HG02571 (cell line): ENCODE measurements at regions not wholly inside any gene's neighbourhood (a gene's known extent, or its start where the extent isn't known, plus 50 kb on each side); places are given as distances from the start of the nearest gene placed in this dataset.

ENCODE experiments used
- ATAC-seq: cut with Tn5 transposase; IDR thresholded peaks from one replicate; pipeline ENCODE4 v1.9.1; 2021; ENCODE audit warnings: mild to moderate bottlenecking, moderate library complexity; ENCODE audit not compliant: unreplicated experiment

DNA sequence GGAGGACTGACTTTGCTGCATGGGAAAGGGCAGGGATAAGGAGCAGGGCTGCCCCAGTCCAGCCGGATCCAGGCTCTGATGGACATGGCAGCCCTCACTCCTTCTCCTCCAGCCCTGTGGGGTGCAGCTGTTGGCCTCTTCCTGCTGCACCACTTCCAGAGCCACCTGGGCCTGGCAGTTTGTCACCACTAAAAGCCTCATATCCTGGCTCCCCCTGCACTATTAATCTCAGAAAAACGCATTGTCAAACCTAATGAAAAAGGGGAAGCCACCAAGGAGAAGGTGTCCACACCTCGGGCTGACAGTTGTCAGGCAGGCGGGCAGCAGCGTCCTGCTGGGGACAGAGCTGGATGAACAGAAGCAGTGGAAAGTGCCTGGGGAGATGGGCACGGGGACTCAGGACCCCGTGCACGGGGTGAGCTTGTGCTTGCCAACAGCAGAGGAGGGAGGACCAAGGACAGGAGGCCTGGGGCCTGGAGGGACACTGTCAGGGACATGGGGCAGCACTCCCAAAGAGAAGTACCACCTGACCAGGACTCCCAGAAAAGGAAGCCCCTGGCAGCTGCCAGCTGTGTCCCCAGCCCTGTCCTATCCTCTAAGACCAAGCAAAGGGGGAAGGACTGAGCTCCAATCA, 151.1 kb upstream of the TSHZ3 start:
- no peak for ATAC-seq

DNA sequence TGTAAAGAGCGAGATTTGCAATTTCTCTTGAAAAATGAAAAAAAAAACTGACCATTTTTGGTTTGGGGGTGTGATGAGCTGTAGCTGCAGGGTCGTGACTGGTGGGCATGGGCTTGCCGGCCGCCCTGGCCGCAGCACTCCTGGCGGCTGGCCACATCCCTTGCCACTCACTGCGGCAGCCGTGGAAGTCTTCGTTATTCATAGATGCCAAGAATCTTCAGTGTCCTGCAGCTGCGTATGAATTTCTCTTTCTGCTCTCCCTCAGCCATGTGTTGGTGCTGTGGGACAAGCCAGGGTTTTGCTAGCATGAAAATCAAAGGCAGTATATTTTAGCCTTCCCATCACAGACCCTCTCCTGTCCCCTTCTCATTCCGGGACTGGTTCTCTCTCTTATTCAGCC, 151.7 kb upstream of the TSHZ3 start:
- ATAC-seq = no peak

DNA sequence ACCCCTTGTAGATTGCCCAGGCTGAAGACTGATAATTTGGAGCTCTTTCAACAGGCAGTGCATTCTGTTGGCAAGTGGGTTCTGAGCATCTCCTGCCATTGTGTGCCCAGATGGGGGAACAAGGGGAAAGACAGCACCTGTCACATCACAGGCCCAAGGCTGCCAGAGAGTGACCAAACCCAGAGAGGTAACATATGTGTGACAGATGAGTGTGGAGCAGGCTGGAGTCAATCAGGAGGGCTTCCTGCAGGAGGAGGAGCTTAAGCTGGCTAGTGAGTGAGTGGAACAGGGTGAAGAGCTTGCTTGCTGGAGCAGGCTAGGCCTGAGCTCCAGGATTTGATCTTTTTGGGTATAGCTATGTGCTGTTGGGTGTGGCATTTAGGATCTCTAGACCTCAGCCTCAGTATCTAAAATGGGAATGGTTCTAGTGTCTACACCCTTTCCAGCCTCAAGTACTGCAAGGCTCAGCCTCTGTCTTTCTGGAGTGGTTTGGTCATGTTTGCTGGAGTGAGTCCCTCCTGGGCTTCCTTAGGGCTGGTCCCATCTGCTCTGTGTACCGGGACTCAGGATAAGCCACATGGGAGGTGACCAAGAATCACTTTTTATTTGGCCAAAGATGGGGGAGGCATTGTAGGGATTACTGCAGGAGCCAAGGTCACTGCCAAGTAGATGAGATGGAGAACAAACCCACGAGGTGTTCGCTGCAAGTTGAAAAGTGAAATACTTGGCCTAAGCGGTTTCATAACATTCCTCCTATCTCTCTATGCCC, 152.4 kb upstream of the TSHZ3 start:
- no peak for ATAC-seq

DNA sequence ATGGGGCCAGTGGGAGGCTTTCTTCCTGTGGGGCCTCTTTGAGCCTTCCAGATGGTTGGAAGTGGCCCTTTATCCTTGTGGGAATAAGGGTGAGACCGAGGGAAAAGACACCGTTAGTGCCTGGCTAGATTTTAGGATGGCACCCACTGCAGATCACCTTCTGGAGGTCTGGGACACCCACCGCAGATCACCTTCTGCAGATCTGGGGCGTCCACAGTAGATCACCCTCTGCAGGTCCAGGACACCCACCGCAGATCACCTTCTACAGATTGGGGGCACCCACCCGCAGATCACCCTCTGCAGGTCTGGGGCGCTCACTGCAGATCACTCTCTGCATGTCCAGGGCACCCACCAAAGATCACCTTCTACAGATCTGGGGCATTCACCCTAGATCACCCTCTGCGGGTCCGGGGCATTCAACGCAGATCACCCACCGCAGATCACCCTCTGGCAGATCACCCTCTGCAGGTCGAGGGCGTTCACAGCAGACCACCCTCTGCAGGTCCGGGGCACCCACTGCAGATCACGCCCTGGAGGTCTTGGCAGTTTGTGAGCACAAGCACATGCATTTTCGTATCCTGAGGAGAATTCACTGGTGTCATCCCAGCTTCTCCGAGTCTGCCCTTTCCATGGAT, 153.4 kb upstream of the TSHZ3 start:
- ATAC-seq = no peak

DNA sequence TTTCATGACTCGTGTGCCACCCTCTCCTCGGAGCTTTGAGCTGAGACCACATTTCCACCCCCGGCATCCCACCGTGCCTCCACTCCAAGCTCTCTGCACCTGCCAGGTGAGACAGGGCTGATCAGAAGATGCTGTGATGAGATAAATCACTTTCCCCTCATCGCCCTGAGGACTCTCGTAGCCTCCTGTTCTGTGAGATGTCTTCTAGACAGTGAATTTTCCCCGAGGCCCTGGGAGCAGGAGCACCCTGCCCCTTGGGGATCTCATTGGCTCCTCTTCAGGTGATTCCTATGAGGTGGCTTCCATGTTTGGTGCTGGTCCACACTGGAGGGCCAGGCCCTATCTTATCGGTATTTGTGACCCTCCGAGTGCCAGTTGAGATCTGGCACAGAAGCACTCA, 154.0 kb upstream of the TSHZ3 start:
- no peak for ATAC-seq

DNA sequence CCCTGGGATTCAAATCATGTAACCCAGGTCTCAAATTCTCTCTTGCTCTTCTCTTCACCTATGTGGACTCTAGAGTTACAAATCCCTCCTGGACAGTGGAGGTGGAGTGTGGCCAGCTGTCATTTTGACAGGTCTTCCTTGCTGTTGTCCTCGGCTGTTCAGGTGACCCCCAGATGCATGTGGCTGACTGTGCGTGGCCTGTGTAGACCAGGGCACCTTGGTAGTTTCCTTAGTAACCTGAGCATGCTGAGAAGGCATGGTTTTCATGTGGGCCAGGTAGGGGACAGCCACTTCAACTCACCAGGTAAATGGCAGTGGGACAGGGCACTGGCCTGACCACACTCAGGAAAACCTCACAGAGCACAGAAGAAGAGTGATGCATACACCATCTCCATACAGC, 155.0 kb upstream of the TSHZ3 start:
- ATAC-seq = no peak

DNA sequence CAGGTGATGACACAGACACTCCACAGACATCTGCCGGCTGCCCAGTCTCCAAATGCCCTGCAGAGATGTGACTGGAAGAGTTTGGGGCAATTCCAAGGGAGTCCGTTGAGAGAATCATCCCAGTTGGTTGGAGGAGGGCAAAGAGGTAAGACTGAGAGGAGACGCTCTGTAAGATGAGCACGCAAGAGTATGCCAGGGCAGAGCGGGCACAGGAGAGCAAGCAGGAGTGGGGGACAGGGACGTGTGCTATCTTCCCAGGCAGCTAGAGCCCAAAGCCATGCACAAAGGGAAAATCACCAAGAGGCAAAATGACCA, 156.3 kb upstream of the TSHZ3 start:
- no peak for ATAC-seq

DNA sequence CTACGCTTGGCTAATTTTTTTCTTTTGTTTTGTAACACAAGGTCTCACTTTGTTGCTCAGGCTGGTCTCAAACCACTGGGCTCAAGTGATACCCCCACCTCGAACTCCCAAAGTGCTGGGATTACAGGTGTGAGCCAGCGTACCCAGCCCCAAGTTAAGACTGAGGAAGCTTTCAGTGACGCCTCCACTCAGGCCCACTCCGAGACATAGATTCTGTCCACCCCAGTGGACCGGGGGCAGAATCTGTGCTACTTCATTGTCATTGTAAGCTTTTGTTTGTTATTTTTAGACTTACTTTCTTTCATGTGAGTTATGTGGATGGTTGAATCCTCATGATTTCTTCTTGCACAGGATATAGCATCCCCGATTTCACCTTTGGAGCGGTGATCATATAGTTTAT, 156.9 kb upstream of the TSHZ3 start:
- no peak for ATAC-seq

DNA sequence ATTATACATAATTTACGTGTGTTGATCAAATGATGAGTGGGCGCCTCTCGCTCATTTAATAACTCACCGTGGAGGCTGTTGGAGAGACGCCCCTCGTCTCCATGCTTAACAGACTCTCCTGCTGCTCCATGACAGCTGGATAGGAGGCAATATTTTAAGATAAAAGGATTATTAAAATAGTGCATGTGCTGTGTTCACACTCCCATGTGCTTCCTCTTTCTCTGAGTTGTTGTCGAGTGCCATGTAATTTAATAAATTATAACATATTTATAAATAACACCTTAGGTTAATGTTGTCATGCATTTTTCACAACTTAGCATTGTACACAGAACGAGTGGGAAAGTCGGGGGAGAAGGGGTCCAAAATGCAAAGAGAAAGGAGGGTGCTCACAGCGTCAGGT, 161.4 kb upstream of the TSHZ3 start:
- ATAC-seq = no peak

DNA sequence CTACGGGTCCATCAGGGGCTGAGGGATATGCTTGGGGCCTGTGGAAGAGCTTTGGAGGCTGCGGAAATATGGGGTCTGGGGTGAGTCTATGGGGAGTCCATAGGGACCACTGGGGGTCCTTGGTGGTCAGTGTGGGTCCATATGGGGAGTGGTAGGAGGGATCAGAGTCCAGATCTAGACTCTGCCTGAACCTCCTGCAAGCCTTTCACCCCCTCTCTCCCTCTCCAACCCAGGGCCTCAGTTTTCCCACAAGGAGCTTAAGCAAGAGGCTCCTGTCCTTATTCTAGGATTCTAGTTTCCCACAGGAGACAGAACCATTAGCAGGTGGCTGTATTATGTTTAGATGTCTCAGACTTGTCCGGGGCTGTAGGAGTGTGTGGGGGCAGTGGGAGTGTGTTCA, 161.9 kb upstream of the TSHZ3 start:
- no peak for ATAC-seq

DNA sequence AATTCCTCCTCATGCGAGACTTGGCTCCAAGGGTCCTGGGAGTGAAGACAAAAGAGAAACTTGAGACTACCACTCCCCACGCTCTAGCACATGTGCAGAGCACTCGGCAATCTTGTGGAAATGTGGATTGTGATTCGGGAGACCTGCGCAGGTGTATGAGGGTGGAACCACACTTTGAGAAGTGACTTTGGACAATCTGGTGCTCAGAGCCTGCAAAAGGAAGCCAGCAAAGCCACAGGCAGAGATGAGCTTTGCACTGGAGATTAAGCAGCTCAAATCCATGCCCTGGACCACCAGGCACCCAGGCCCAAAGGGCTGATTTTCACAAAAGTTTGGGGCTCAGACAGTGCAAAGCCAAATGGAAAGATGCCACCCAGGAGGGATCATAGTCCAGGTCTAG, 162.5 kb upstream of the TSHZ3 start:
- ATAC-seq = no peak

DNA sequence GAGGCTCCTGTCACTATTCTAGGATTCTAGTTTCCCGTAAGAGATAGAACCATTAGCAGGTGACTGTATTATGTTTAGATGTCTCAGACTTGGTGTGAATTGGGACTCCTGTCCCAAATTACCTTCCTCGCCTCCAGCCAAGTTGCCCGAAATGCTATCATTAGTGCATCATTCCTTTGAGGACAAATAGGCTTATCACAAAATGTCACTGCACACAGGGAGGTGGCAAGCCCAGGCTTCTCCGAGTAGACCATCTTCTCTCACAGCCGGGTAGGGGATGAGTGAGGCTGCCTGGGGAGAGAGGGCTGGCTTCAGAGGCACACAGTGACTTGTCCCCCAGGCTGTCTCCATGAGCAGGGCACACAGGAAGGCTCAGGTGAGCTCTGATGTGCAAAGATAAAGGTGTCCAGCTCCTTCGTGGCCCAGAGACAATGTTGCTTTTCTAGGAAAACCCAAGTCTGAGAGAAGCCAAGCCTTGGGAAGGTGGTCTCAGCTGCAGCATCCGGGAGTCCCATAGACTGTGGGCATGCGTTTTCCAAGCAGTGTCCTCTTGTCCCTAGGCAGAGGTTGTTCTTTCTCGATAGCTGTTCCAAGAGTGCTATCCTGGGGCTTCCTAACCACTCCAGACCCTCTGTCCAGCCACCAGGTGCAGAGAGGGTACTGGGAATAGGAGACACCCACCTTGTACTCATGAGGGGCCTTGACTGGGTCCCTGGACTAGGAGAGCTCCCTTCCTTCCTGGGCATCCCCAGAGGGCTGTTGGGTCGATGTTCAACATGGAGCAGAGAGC, 163.1 kb upstream of the TSHZ3 start:
- ATAC-seq = no peak

DNA sequence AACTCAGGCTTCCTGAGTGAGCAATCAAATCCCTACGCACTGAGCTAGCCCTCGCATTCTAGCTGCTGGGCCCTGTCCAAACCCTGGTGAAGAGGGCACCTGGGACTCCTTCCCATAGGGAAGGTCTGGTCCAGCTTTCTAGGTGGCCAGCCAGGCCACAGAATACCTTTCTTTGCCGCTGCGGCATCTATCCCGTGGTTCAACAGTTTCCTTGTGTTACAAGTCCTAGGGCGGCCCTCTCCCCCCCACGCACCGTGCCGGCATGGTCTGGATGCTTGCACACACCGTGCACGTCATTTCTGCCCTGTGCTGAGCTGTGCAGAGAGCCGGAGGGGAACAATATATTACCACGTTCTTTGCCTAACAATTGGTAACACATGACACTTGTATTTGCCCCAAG, 164.6 kb upstream of the TSHZ3 start:
- no peak for ATAC-seq

DNA sequence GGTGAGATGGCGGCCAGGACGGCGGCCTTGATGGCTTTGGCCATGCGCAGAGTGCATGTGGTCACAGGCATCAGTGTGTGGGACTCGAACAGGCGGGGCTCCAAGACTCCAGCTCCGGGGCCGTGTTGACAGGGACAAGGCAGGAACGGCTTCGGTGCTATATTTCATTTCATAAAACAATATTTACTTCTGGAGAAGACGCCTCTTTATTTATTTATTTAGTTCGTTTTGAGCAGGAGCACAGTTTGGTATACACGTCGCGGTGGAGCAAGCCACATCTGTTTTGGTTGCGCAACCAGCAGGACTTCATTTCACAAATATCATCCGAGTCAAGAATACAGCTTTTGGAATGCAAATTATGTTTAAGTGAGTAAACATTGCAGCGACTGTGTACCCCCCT, 166.7 kb upstream of the TSHZ3 start:
- ATAC-seq = no peak

DNA sequence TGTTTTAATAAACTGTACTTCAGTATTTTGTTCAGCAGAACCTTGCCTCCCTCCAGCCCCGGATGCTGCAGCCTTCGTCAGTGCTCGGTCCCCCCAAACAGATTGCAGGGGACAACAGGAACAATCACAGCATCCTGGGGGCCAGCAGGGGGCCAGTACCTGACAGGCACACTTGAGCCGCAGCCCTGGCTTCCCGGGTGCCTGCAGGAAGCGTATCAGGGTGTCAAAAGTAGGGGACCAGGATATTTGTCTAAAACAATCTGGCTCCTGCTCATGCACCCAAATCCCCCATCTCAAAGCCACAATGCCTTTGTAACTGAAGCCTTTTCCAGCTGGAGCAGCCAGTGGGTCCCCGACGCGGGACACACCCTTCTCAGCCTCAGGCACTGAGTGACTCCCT, 167.5 kb upstream of the TSHZ3 start:
- ATAC-seq = no peak

DNA sequence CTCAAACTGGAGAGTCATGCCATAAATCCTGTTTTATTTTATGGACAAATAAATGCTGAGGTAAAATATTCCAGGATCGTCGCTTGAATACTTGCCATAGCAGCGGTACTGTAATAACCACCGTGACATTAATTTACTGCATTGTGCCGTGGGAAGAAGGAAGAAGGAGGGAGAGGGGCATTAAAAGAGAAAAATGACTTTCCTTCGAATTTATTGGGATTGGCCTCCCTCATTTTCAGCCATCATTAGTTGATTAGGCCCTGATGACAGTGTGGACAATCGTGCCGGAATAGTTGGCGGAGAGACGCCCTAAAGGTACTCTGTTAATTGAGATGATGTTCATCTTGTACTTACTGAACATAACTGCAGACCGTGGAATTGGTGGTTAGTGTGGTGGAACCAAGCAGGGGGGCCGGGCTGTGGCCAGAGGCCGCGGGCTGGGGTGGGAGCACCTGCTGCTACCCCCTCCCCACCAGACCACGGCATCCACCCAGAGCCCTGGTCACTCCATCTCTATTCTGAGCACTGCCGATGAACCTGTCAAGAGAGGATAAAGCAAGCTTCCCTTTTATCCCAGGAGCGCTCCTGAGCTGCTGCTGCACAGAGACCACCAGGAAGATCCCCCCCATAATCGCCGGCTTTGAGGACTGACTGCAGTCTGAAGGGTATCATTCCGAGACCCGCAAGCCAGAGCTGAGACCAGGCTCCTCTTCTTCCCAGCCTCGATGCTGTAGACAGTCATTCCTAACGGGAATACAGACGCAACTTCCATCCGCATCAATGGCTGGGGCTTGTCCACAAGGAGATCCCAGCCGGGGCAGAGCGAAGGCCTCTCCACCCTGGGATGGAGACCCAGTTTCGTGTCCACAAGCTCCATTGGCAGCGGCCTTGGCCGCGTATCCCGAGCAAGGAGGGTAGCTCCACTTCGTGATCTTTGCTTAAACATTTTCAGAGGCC, 168.3 kb upstream of the TSHZ3 start:
- no peak for ATAC-seq

DNA sequence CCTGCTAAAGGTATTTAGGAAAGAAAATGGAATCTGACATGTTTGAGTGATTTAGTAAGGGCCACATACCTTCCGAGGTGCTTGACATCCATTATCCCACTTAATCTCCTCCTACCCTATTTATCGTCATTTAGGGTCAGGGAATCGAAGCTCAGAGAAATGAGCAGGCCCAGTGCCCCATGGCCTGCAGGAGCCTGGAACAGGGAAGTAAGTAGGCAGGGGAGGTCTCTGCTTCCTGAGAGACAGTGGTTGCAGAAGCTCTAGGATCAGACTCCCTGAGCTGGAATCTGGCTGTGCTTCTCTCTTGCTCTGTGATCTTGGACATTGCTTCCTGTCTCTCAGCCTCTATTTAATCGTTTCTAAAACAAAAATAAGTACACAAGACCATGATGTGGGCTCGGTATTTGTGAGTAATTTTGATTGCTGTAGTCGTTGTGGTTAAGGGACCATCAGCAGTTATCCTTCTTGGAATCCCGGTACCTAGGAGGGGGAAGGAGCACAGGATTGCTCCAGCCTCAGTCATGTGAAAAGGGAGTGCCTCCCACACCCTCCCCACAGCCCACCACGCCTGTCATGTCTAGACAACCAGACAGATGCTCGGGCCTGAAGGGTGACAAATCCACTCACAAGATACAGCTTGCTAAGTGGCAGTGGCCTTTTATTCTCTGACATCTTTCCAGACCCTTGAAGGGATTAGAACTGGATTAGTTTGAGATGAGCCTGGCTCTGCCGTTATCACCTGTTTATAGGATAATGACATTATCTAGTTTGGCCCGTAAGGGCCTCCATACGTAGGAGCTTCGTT, 169.2 kb upstream of the TSHZ3 start:
- no peak for ATAC-seq

DNA sequence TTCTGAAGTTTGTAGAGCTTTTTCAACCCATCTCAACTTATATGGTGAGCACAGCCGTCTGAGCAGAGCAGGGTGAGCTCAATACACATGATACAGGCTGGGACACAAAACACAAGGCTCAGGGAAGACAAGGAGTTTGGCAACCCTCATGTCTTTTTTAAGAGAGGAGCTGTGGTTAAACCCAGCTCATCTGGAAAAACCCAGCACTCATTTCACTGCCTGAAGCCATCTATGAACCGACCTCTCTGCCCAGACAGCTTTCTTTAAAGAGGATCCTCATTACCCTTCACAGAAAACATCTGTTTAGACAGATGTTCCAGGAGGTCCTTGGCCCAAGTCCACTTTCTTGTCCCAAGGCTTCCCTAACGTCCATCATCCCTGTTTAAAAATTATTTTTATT, 170.0 kb upstream of the TSHZ3 start:
- no peak for ATAC-seq

DNA sequence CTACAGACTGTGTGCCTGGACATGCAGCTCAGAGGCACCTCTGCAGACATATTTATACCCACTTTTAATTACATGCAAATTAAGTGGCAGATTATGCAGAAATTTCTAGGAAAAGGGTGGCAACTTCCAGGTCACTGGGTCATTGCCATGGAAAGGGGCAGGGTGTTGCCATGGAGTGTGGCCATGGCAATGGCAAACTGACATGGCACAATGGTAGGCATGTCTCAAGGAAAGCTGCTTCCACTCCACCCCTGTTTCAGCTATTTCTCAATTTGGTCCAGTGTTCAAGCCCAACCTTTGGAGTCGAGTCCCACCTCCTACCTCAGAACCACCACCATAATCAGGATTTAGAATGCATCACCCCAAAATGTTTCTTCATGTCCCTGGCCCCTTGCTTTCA, 170.7 kb upstream of the TSHZ3 start:
- no peak for ATAC-seq

DNA sequence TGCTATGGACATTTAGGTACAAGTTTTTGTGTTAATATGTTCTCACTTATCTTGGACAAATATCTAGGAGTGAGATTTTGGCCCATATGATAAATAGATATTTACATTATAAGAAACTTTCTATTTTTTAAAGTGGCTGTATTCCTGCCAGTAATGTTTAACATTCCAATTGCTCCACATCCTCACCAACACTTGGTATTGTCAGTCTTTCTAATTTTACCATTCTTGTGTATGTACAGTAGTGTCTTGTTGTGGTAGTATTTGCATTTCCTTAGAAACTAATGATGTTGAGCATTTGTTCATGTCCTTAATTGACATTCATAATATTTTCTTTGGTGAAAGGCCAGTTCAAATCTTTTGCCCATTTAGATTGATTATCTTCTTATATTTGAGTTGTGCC, 171.4 kb upstream of the TSHZ3 start:
- ATAC-seq = no peak
